Activated T-helper 1 cell treated with anti-CD3 and anti-CD28 coated beads, Interleukin-12 subunit alpha, Interleukin-12 subunit beta, Interleukin-2, Interleukin-4 antibody, amounts not matched to agents 30 ng/mL and 10 ng/mL and 1 ng/mL, durations not matched to agents 14 hours and 24 hours and 36 hours (primary cell): ENCODE measurements at regions not wholly inside any gene's neighbourhood (a gene's known extent, or its start where the extent isn't known, plus 50 kb on each side); places are given as distances from the start of the nearest gene placed in this dataset.

Source experiments
- DNase-seq: peaks from one replicate; pipeline ENCODE4 v3.0.0; 2021; ENCODE audit warnings: low spot score
- H3K27ac Mint-ChIP-seq: one replicate; pipeline ENCODE4 v1.8.0; 2021; ENCODE audit warnings: mild to moderate bottlenecking, mixed read lengths
- H3K27me3 Mint-ChIP-seq: one replicate; pipeline ENCODE4 v1.8.0; 2022; ENCODE audit warnings: mild to moderate bottlenecking, moderate library complexity, mixed read lengths; ENCODE audit not compliant: insufficient read depth
- H3K36me3 Mint-ChIP-seq: one replicate; pipeline ENCODE4 v1.8.0; 2021; ENCODE audit warnings: low read depth, mixed read lengths
- H3K4me1 Mint-ChIP-seq: one replicate; pipeline ENCODE4 v1.8.0; 2021; ENCODE audit warnings: low read depth, mixed read lengths
- H3K4me3 Mint-ChIP-seq: one replicate; pipeline ENCODE4 v1.8.0; 2021; ENCODE audit warnings: mild to moderate bottlenecking, moderate library complexity, mixed read lengths
- H3K9me3 Mint-ChIP-seq: one replicate; pipeline ENCODE4 v1.8.0; 2021; ENCODE audit warnings: mixed read lengths
- intact Hi-C: fragments of 100-400 bp; cut with micrococcal nuclease; formaldehyde crosslinking; loops from one replicate; pipeline ENCODE4 v1.15.1; 2024

DNA sequence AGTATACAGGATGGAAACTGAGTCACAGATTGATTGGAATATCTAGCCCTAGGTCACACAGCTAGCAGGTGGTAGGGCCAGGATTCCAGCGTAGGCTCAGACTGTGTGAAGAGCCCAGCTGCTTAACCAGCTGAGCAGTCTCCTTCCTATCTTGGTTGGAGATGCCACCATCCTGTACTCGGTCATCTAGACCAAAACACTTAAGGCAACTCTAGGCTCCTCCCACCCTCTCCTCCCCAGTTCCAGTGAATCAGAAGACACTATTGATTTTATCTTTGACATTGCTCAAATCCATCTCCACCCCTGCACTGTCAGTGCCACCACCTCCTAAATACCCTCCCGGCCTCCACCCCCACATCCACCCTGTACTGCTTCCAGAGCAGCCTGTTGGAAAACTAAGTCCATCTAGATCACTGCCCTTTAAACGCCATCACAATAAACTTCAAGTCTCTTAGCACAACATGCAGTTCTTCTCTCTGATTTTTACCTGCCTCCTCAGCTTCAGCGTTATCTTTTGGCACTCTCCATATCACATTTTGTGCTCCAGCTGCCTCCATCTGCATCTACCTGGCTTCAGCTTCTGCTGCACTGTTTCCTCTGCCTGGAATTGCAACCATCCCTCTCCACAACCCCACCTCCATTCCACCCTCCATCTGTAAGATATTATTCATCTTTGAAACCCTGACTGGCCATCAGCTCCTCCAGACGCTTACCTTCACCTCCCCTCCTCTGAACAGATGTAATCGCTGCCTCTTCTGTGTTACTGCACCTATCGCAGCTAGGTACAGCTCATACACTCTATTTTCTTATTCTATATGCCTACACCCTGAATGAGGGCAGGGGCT, 86.8 kb upstream of the ACP3 start:
- intact Hi-C loops, result no loop called here
- Mint-ChIP-seq H3K9me3 (no peaks in the 10 kb centered on the region), H3K27ac (no peak overlapping the region), H3K4me3 (no peak overlapping the region), H3K36me3 (no peaks in the 10 kb centered on the region), H3K4me1 (no peaks in the 10 kb centered on the region), H3K27me3 (peaks cover 6% of the 10 kb centered on the region)
- no peak for DNase-seq

GRCh38 chr3:132231633-132232032, 85.6 kb upstream of the ACP3 start:
- Mint-ChIP-seq H3K36me3 (no peaks in the 10 kb centered on the region), H3K9me3 (no peaks in the 10 kb centered on the region)

GRCh38 chr3:132232231-132232792, 84.9 kb upstream of the ACP3 start:
- Mint-ChIP-seq H3K4me3 (no peak overlapping the region), H3K4me1 (no peaks in the 10 kb centered on the region), H3K9me3 (no peaks in the 10 kb centered on the region), H3K27me3 (peaks cover 3% of the 10 kb centered on the region), H3K27ac (no peak overlapping the region), H3K36me3 (no peaks in the 10 kb centered on the region)
- intact Hi-C loops, result no loop called here
- DNase-seq, result no peak

More at GRCh38 chr3:132231633-132232032, 85.6 kb upstream of the ACP3 start:
- DNase-seq, result no peak
- no peak overlapping the region for H3K4me3 Mint-ChIP-seq
- peaks cover 3% of the 10 kb centered on the region for H3K27me3 Mint-ChIP-seq
- H3K27ac Mint-ChIP-seq, result no peak overlapping the region
- no peaks in the 10 kb centered on the region for H3K4me1 Mint-ChIP-seq
- intact Hi-C loops, result no loop called here

GRCh38 chr3:132236701-132237651, 80.2 kb upstream of the ACP3 start:
- Mint-ChIP-seq H3K36me3 (no peaks in the 10 kb centered on the region), H3K4me1 (no peaks in the 10 kb centered on the region), H3K9me3 (no peaks in the 10 kb centered on the region), H3K4me3 (no peak overlapping the region), H3K27ac (no peak overlapping the region), H3K27me3 (peaks cover 7% of the 10 kb centered on the region)
- intact Hi-C loops, result no loop called here
- no peak for DNase-seq

DNA sequence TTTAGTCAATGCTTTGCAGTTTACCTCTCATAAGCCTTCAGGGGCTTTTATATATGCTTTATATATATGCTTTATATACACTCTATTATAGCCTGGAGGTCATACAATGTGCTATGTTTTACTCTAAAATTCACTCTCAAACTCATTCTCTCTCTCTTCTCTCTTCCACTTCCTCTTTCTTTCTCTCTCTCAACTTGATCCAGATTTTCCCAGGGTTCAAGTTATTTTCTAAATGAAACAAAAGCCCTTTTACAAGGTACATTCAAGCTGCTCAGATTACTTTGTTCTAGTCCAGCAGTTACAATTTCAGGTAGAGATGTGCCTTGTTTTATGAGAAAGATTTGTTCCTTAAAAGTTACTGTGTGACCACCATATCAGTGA, 79.6 kb upstream of the ACP3 start:
- Mint-ChIP-seq H3K27me3 (peaks cover 7% of the 10 kb centered on the region), H3K36me3 (no peaks in the 10 kb centered on the region), H3K9me3 (no peaks in the 10 kb centered on the region), H3K4me3 (no peak overlapping the region), H3K27ac (no peak overlapping the region), H3K4me1 (no peaks in the 10 kb centered on the region)
- no peak for DNase-seq
- intact Hi-C loops, result no loop called here

- Mint-ChIP-seq H3K36me3 (no peaks in the 10 kb centered on the region), H3K27ac (no peak overlapping the region), H3K27me3 (peaks cover 7% of the 10 kb centered on the region), H3K9me3 (no peaks in the 10 kb centered on the region), H3K4me3 (no peak overlapping the region), H3K4me1 (no peaks in the 10 kb centered on the region)
- intact Hi-C loops, result no loop called here
- DNase-seq, result no peak
These were observed 77.6 kb upstream of the ACP3 start for GRCh38 chr3:132239587-132239986.

DNA sequence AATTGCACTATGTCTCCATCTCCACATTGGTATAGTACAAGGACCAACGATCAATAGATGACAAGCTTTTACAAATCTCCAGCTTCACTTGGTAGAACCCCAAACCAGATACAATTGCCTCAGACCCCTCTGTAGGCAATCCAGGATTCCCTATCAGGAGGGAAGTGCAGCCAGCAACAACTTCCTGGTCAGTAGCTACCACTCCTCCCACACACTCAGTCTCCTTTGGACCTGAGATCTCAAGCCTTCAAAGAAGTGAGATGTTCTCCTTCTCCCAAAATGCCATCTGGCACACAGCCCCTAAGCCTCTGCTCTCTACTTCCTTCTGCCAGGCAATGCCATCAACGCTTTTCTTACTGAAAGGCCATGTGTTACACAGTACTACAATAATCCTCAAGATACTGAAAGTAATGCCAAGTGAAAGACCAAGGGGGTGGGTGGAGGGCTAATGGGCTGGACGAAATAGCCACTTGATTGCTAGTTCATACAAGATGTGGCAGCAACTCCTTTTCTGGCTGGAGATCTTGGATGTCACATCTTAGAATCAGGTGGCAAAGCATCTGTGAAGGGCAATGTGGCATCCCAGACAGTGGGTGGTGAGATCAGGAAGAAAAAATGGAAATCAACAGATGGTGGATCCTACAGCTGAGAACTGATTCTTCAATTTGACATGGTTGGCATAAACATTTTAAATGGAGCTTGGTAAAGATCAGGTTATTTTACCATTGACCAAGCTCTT, 75.3 kb upstream of the ACP3 start:
- H3K4me3 Mint-ChIP-seq, result no peak overlapping the region
- no peaks in the 10 kb centered on the region for H3K36me3 Mint-ChIP-seq
- H3K27me3 Mint-ChIP-seq, result peaks cover 5% of the 10 kb centered on the region
- no peaks in the 10 kb centered on the region for H3K9me3 Mint-ChIP-seq
- no peak for DNase-seq
- H3K27ac Mint-ChIP-seq, result no peak overlapping the region
- intact Hi-C loops, result no loop called here
- H3K4me1 Mint-ChIP-seq, result no peaks in the 10 kb centered on the region

GRCh38 chr3:132242790-132243189, 74.4 kb upstream of the ACP3 start:
- Mint-ChIP-seq H3K4me3 (no peak overlapping the region), H3K27ac (no peak overlapping the region), H3K27me3 (peaks cover 5% of the 10 kb centered on the region), H3K9me3 (no peaks in the 10 kb centered on the region), H3K36me3 (no peaks in the 10 kb centered on the region), H3K4me1 (no peaks in the 10 kb centered on the region)
- intact Hi-C loops, result no loop called here
- DNase-seq, result no peak

DNA sequence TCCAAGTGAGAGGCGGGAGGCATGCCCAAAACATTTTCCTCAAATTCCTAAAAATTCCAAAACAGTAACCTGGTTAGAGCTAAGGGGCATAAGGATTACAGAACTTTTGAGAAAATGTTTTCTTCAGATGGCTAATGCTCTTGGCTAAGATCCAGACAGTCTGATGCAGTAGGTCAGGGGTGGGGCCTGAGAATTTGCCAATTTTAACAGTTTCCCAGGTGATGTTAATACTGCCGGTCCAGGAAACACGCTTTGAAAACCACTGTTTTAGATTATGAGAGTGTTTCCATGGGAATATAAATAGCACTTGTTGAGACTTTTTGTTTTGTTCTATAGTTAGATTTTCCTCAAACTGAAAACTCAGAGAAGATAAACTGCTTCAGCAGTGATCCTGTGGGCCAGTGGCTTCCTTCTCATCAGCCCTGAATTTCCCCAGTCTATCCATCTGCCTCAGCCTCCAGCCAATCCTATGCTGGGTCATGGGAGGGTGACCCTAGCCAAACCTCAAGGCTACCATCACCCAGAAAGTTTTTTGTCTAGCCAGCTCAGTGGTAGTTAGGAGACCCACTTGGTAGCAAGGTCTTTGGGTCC, 71.6 kb upstream of the ACP3 start:
- Mint-ChIP-seq H3K4me3 (no peak overlapping the region), H3K9me3 (no peaks in the 10 kb centered on the region), H3K36me3 (no peaks in the 10 kb centered on the region), H3K4me1 (no peaks in the 10 kb centered on the region), H3K27me3 (peaks cover 3% of the 10 kb centered on the region), H3K27ac (no peak overlapping the region)
- intact Hi-C loops, result no loop called here
- no peak for DNase-seq

GRCh38 chr3:132246212-132246611, 71.0 kb upstream of the ACP3 start:
- DNase-seq, result no peak
- no peaks in the 10 kb centered on the region for H3K9me3 Mint-ChIP-seq
- no peak overlapping the region for H3K27ac Mint-ChIP-seq
- H3K27me3 Mint-ChIP-seq, result peaks cover 3% of the 10 kb centered on the region
- intact Hi-C loops, result no loop called here
- H3K36me3 Mint-ChIP-seq, result no peaks in the 10 kb centered on the region
- H3K4me3 Mint-ChIP-seq, result no peak overlapping the region
- no peaks in the 10 kb centered on the region for H3K4me1 Mint-ChIP-seq

GRCh38 chr3:132247211-132247610, 70.0 kb upstream of the ACP3 start:
- no peak for DNase-seq
- Mint-ChIP-seq H3K36me3 (no peaks in the 10 kb centered on the region), H3K27me3 (peaks cover 3% of the 10 kb centered on the region), H3K27ac (no peak overlapping the region), H3K4me1 (no peaks in the 10 kb centered on the region), H3K4me3 (no peak overlapping the region), H3K9me3 (no peaks in the 10 kb centered on the region)
- intact Hi-C loops, result no loop called here

GRCh38 chr3:132248490-132248889, 68.7 kb upstream of the ACP3 start:
- H3K27me3 Mint-ChIP-seq, result peaks cover 3% of the 10 kb centered on the region
- DNase-seq, result no peak
- H3K4me3 Mint-ChIP-seq, result no peak overlapping the region
- H3K36me3 Mint-ChIP-seq, result no peaks in the 10 kb centered on the region
- no peaks in the 10 kb centered on the region for H3K9me3 Mint-ChIP-seq
- H3K27ac Mint-ChIP-seq, result no peak overlapping the region
- intact Hi-C loops, result no loop called here
- no peaks in the 10 kb centered on the region for H3K4me1 Mint-ChIP-seq
